HepG2 (cell line): ENCODE measurements at regions not wholly inside any gene's neighbourhood (a gene's known extent, or its start where the extent isn't known, plus 50 kb on each side); places are given as distances from the start of the nearest gene placed in this dataset.

Experiments
- POLR2A ChIP-seq, 2 experiments: IDR thresholded peaks; 2 replicates each; pipeline ENCODE4 v1.6.1; 2011; ENCODE audit warnings: low read depth in 2 of 2, low read length in 2 of 2, mild to moderate bottlenecking in 1 of 2, moderate library complexity in 1 of 2; ENCODE audit not compliant: insufficient read depth in 1 of 2
- ZIK1 ChIP-seq: sonication (generic); formaldehyde crosslinking; IDR thresholded peaks from 2 replicates; pipeline ENCODE4 v1.5.0; 2020; ENCODE audit warnings: mild to moderate bottlenecking, low read depth, missing genetic modification reagents, borderline replicate concordance

- TF ChIP-seq ZIK1 (CRISPR knock-in tag) (no peak), POLR2A (IDR thresholded peaks at IDR 0.05; ENCODE audit: insufficient read depth in 1 of 2, low read depth in 2 of 2, low read length in 2 of 2) (no peak)
Observed at GRCh38 chr11:98390391-98390790, 630.4 kb upstream of the CNTN5 start.
